ENCODE measurements at regions not wholly inside any gene's neighbourhood (a gene's known extent, or its start where the extent isn't known, plus 50 kb on each side); places are given as distances from the start of the nearest gene placed in this dataset.

DNA sequence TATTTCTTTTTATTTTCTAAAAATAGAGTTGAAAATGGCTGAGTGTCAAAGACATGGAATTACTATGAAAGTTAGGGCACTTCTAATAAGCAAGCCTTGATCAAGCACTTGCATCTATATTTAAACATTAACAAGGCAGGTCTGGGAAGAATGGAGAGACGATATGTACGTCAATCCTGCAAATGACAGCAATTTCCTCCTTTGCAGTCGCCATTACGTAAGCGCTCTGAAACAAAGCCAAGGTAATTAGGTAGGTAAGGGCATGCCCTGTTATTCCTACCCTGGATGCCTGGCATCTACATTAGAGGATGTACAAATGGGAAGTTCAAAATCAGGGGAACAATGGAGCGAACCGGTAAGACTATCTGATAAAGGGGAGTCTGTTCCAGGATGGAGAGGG, 664.0 kb upstream of the ARGLU1 start:
- Histone ChIP-seq H3K9me3 (no peaks in the 10 kb centered on the region), H3K4me3 (no peak overlapping the region), H3K4me1 (no peaks in the 10 kb centered on the region), H3K27ac (no peak overlapping the region), H3K27me3 (peaks cover 0 to 5% (median 0%) of the 10 kb centered on the region in 9 donors), H3K36me3 (no peaks in the 10 kb centered on the region)
- DNase-seq (no peak), ATAC-seq (no peak)
- TF ChIP-seq, protein P1, sequence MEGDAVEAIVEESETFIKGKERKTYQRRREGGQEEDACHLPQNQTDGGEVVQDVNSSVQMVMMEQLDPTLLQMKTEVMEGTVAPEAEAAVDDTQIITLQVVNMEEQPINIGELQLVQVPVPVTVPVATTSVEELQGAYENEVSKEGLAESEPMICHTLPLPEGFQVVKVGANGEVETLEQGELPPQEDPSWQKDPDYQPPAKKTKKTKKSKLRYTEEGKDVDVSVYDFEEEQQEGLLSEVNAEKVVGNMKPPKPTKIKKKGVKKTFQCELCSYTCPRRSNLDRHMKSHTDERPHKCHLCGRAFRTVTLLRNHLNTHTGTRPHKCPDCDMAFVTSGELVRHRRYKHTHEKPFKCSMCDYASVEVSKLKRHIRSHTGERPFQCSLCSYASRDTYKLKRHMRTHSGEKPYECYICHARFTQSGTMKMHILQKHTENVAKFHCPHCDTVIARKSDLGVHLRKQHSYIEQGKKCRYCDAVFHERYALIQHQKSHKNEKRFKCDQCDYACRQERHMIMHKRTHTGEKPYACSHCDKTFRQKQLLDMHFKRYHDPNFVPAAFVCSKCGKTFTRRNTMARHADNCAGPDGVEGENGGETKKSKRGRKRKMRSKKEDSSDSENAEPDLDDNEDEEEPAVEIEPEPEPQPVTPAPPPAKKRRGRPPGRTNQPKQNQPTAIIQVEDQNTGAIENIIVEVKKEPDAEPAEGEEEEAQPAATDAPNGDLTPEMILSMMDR (IDR thresholded peaks at IDR 0.05): no peak
- TF ChIP-seq POLR2A (IDR thresholded peaks at IDR 0.05): no peak
- 52 to 67% (median 57%) methylated on average over 7 of the region's 7 CpGs for WGBS, 4 donors
- intact Hi-C loops (cut with DNase I): no loop called here

DNA sequence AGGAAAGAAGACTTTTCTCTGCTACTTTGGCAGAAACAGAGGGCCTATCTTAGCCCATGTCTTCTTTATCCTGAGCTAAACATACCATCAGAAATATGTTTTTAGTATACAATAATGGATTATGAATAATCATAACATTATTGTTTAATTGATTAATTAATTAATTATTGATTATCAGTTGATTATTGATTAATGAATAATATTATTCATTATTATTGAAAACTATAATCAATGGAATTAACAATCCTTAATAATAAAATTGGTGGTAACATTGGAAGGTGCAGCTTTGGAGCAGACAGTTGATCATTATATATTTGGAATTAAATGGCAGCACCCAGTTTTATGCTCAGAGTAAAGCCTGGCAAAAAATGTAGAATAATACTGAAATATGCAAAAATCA, 655.9 kb upstream of the ARGLU1 start:
- Histone ChIP-seq H3K36me3 (no peaks in the 10 kb centered on the region), H3K27me3 (no peaks in the 10 kb centered on the region), H3K4me1 (no peaks in the 10 kb centered on the region), H3K27ac (no peak overlapping the region), H3K4me3 (no peak overlapping the region), H3K9me3 (no peaks in the 10 kb centered on the region)
- DNase-seq (no peak), ATAC-seq (no peak)
- intact Hi-C loops (cut with DNase I): no loop called here
- no peak for TF ChIP-seq POLR2A (IDR thresholded peaks at IDR 0.05)
- TF ChIP-seq, protein P1 (IDR thresholded peaks at IDR 0.05): no peak

DNA sequence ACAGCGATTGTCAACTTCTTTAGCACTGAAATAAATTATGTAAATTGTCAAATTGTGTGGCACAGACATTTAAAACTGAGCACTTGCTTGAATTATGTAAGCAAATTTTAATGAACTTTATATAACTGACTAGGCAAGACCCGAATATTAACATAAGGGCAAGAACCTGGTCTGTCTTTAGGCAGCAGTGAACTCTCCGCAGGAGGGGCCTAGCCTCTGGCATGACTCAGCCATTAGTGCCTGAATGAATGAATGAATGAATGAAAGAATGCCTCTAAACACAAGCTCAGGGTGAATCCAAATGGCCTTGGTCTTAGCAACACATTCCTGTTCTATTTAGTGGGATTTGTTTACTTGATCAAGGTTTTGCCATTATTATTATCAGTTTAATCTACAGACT, 654.7 kb upstream of the ARGLU1 start:
- intact Hi-C loops (cut with DNase I): no loop called here
- Histone ChIP-seq H3K27ac (no peak overlapping the region), H3K9me3 (no peaks in the 10 kb centered on the region), H3K4me3 (no peak overlapping the region), H3K36me3 (no peaks in the 10 kb centered on the region), H3K27me3 (no peaks in the 10 kb centered on the region), H3K4me1 (no peaks in the 10 kb centered on the region)
- no peak for DNase-seq
- TF ChIP-seq, protein P1 (IDR thresholded peaks at IDR 0.05): no peak
- TF ChIP-seq POLR2A (IDR thresholded peaks at IDR 0.05): no peak
- WGBS, 4 donors: 91 to 96% (median 94%) methylated on average over 3 of the region's 3 CpGs
- ATAC-seq: no peak

DNA sequence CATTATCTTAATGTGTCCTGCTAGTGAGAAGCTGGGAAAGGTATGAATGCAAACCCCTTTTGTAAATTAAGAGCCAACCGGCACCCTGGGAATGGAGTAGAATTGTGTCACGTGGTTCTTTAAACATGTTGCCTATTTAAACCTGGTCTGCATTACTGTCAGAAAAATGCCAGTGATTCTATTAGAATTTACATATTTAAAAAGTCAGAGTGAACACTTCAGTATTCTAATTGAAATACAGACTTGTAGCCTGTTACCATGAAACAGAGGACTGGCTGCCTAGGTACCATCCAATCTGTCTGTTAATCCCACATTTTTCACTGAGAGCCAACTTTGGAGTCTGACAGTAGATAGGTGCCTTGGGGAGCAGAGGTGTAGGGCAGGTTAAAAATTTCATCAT, 652.3 kb upstream of the ARGLU1 start:
- TF ChIP-seq POLR2A (IDR thresholded peaks at IDR 0.05): no peak
- TF ChIP-seq, protein P1 (IDR thresholded peaks at IDR 0.05): no peak
- H3K9me3 ChIP-seq: no peaks in the 10 kb centered on the region
- intact Hi-C loops (cut with DNase I): no loop called here
- no peak overlapping the region for H3K27ac ChIP-seq
- H3K36me3 ChIP-seq: no peaks in the 10 kb centered on the region
- no peak for DNase-seq
- peaks cover 0 to 3% (median 0%) of the 10 kb centered on the region in 12 donors for H3K4me1 ChIP-seq
- no peak overlapping the region for H3K4me3 ChIP-seq
- WGBS, 4 donors: 63 to 73% (median 72%) methylated on average over 2 of the region's 2 CpGs
- H3K27me3 ChIP-seq: no peaks in the 10 kb centered on the region
- ATAC-seq: no peak
